GM21423 (cell line): ENCODE measurements at regions not wholly inside any gene's neighbourhood (a gene's known extent, or its start where the extent isn't known, plus 50 kb on each side); places are given as distances from the start of the nearest gene placed in this dataset.

ENCODE experiments used
- ATAC-seq: cut with Tn5 transposase; IDR thresholded peaks from one replicate; pipeline ENCODE4 v1.9.1; 2021; ENCODE audit warnings: mild to moderate bottlenecking, moderate library complexity; ENCODE audit not compliant: unreplicated experiment

DNA sequence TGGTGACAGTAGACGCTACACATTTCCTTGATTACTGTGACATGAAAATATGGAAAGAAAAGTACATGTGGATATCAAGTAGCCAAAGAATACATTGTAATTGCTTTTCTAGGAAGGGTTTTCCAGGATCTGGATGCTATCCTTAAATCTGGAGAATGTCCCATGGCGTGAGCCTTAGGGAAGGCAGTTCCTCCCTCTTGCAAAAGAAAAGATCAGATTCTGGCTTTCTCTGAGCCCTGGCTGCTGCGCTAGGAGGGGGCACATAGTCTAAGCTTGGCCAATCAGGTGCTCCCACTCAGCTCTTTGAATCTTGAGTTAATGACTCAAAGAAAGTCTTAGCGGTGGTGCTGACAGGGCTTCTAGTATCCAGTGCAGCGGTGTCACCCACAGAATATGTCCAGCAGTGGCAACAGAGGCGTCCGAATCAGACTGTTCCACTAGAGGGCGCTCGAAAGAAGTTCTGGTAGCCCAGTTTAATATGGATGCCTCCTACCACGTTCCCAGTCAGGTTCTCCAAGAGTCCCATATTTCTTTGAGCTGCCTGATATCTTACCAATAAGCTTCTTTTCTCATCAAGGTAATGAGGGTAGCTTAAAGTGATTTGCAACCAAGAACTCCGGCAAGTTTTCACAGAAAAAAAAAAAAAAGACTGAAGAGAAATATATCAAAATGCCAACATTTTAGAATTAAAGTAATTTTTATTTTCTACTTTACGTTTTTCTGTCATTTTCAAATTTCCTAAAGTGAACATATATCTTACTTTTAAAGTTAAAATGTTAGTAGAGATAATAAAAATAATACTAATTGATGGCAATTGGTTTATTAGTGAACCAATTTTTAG lies 213.4 kb upstream of the S100G start:
- no peak for ATAC-seq

GRCh38 chrX:16440446-16440845 lies 209.5 kb upstream of the S100G start:
- no peak for ATAC-seq

DNA sequence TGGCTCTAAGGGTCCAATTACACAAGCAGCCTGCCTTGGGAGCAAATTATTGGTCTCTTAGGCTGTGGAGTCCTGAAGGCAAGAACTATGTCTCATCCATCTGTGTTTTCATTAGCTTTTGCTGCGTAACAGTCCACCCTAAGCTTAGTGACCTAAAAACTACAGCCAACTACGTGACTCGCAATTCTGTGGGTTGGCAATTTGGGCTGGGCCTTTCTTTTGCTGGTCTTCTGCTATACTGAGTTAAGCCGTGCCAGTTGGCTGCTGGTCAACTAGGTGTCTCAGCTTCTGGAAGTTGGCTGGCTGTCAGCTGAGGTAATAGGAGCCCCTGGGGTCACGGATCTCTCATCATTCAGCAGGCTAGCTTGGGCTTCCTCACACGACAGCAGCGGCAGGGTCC lies 205.6 kb upstream of the S100G start:
- ATAC-seq, result no peak

- no peak for ATAC-seq
Observed at GRCh38 chrX:16445166-16445752, 204.7 kb upstream of the S100G start.

- no peak for ATAC-seq
Observed at GRCh38 chrX:16451334-16451733, 198.6 kb upstream of the S100G start.

- ATAC-seq, result no peak
Observed at GRCh38 chrX:16454926-16455325, 195.0 kb upstream of the S100G start.

DNA sequence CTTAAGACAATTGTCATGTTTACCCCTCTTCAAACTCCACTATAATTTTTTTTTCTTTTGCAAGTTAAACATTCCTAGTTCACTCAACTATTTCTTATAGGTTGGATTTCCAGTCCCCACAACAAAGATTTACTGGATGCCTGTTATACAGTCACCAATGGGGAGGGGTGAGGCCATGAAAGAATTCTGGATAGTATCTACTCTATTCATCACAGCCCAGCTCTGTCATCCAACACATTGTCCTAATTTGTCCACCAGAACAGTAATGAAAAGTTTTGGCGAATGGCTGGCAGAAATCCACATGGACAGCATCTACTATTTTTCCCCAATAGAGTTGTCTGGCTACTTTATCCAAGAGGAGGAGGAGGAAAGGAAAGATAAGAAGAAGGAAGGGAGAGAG lies 192.7 kb upstream of the S100G start:
- ATAC-seq, result no peak

DNA sequence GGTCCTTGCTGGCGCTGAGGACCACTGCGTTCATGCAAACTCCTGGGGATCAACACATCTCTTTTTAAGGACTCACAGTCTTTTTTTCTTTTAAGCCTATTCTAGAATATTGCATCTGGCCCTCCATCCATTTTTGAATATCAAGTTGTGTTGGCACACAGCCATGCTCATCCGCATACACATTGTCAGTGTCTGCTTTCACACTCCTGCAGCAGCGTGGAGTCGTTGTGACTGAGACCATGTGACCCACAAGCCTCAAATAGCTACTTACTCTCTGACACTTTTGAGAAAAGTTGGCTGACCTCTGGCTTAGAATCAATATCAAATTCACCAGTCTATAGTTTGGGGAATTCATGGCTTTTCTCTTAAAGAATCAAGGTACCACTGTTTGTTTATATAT lies 191.8 kb upstream of the S100G start:
- ATAC-seq, result no peak

DNA sequence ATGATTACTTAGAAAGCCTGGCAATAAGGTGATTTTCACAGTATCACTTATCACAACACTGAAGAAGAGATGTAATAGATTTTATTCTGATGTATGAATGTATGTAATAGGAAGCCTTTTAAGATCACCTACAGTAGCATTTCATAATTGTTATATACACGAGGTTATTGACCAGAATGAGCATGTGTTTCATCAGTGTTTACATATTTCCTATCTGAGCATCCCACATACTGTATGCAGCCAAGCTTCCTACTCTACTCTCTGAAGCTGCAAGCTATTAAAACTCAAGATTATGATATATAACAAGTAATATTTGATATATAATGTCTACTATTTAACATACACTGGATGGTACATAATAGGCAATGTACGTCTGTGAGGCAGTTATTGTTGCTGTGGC lies 190.9 kb upstream of the S100G start:
- ATAC-seq, result no peak

DNA sequence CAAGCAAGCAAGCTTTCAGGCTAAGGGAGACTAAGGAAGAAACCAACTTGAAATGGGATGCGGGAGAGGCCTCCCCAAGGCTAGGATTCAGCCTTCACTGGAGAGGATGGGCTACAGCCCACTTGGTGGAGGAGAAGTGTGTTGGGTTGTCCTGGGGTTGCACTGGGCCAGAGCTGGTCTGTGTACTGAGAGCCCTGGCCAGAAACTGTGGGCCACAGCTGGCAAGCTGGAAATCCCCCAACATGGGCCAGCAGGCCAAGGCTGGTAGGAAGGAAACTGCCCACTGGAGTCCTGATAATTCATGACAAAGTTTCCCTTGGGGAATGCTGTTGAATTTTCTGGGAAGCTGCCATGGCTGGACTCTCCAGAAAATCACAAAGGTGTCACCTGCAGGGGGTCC lies 188.0 kb upstream of the S100G start:
- no peak for ATAC-seq

DNA sequence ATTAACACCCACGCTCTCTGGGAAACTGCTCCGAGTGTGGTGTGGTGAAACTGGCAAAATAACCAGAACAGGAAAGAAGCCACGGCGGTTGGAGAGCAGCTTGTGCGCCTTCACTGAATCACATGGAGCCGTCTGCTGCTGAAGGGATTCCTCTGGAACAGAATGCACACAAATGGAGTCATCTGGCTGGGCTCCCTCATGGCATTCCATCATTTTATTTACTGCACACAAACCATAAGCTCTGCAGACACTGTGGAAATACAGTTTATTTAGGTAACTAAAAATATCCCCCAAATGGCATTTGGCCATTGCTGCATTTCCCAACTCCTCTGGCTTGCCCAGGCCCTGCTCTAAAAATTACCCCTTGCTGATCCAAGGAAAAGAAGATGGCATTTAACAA lies 187.0 kb upstream of the S100G start:
- ATAC-seq, result no peak

- no peak for ATAC-seq
Observed at GRCh38 chrX:16464369-16464768, 185.6 kb upstream of the S100G start.

DNA sequence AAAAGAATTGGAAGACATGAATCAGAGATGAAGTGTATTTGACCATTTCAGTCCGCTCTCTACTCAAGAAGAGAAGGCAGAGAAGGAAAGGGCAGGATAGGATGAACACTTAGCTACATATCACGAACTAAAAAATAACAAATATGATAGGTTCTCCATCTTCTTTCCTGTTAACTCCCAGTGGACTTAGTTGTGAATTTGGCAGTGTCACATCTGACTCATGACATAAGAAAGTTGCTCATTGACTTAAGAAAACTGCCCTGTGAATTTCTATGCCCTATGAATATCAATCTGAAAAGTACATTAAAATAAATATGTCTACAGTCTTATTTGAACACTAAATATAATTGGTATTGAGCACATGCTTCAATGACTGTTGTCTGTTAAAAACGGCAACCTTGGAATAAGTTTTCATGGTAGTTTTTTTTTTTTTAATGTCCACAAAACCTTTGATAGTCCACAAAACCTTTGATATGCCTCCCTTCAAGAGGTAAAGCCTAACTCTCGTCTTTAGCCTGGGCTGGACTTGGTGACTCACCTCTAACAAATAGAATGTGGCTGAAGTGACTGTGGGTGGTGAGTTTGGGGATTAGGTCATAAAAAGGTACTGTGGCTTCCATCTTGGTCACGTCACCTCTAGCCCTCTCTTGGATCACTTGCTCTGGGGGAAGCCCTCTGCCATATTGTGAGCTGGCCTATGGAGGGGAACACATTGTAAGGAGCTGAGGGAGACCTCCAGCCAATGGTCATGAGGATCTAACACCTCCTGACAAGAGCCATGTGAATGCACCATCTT lies 184.7 kb upstream of the S100G start:
- no peak for ATAC-seq

- ATAC-seq, result no peak
Observed at GRCh38 chrX:16466640-16467432, 183.1 kb upstream of the S100G start.

DNA sequence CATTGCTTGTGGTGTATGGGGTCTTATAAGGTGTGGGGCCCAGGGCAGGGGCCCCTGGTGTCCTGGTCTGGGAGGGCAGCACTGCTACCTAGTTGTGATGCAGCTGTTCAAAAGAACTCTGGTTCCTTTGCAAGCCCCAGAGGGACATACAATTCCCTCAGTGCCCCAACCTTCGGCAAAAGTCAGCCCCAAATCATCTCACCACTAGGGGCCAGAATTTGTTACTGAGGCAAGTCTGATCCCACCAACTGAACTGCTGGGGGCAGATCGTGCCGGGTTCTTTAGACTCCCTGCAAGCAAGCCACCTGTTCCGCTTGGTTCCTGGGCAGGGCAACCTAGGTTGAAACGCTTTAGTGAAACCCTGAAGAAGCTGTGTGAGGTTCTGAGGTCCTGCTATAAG lies 180.1 kb upstream of the S100G start:
- ATAC-seq, result no peak

DNA sequence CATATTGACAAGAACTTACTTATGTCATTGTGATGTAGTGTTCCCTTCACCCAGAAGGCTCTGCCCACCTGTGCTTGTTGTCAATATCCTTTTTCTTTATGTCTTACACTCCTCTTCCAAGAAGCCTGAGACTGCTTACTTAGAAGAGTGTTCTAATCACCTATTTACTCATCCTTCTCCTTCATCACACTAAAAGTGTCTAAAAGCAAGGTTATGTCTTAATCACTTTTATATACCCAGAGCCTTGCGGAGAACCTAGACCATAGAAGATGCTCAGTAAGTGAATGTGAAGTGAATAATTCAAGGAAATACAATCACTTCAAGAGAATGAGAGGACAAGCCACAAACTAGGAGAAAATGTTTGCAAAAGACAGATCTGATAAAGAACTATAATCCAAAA lies 177.6 kb upstream of the S100G start:
- ATAC-seq, result no peak

DNA sequence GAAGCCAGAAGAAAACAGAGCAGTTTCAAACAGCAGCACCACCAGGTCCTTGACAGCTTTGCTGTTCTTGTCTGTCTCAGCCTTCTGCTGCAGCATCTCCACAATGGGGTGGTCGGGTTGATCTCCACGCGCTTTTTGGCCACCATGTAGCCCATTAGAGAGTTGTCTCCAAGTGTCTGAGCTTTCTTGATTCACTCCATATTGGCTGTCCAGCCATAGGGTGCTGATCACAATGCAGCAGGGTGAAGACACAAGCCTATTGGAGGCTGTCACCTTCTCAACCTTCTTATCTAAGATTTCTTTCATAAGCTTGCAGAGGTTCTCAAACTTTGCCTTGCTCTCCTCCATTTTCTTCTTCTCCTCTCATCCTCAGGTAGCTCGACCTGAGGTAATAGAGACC lies 175.4 kb upstream of the S100G start:
- no peak for ATAC-seq

GRCh38 chrX:16476009-16476408 lies 173.9 kb upstream of the S100G start:
- ATAC-seq, result no peak

DNA sequence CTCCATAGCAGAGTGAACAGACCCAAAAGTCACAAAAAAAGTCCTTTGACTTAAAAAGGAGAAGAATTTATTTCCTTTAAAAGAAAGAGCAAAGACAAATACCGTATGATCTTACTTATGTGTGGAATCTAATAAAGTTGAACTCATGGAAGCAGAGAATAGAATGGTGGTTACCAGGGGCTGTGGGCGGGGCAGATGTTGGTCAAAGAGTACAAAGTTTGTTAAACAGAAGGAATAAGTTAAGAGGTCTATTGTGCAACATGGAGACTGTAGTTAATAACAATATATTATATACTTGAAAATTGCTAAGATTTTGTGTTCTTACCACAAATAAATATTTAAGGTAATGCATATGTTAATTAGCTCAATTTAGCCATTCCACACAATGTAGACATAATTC lies 173.3 kb upstream of the S100G start:
- ATAC-seq, result no peak

- no peak for ATAC-seq
Observed at GRCh38 chrX:16479206-16479869, 170.6 kb upstream of the S100G start.

DNA sequence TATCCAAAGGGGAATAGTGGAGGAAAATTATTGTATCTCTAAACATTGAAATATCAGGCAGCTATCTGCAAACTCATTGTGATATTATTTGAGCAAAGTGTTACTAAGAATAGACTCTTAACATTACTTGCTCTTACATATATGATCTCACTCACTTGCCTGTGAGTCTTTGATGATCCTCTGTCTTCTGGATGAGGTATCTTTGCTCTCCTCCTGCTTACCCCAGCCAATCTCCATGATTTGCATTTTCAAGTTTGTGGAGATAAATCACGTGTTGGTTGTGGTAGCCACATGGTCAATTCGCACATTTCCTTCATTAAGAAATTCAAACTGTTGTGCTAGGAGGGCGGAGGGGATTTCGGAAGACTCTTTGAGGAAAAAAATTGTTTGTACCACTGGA lies 169.9 kb upstream of the S100G start:
- no peak for ATAC-seq
